DMS153 treated with DMSO at 0.1 percent for 48 hours (cell line): ENCODE measurements at regions not wholly inside any gene's neighbourhood (a gene's known extent, or its start where the extent isn't known, plus 50 kb on each side); places are given as distances from the start of the nearest gene placed in this dataset.

Experiments
- DNase-seq: peaks from one replicate; lab custom pipeline; 2025; ENCODE audit not compliant: unreplicated experiment; lab: John Stamatoyannopoulos, UW

GRCh38 chr10:113458451-113458850, 94.4 kb upstream of the HABP2 start:
- no peak for DNase-seq

- no peak for DNase-seq
Measured at GRCh38 chr10:113458944-113459343, 93.9 kb upstream of the HABP2 start.

GRCh38 chr10:113459626-113460280, 93.1 kb upstream of the HABP2 start:
- DNase-seq: no peak

GRCh38 chr10:113463083-113463482, 89.8 kb upstream of the HABP2 start:
- no peak for DNase-seq

- no peak for DNase-seq
Measured at GRCh38 chr10:113463777-113464176, 89.1 kb upstream of the HABP2 start.

GRCh38 chr10:113469796-113470195, 83.1 kb upstream of the HABP2 start:
- DNase-seq: no peak

GRCh38 chr10:113470372-113471240, 82.2 kb upstream of the HABP2 start:
- DNase-seq: no peak

- no peak for DNase-seq
Measured at GRCh38 chr10:113471241-113471996, 81.4 kb upstream of the HABP2 start.

GRCh38 chr10:113473011-113473410, 79.8 kb upstream of the HABP2 start:
- no peak for DNase-seq

- no peak for DNase-seq
Measured at GRCh38 chr10:113473851-113474250, 79.0 kb upstream of the HABP2 start.

- DNase-seq: no peak
Measured at GRCh38 chr10:113474752-113475151, 78.1 kb upstream of the HABP2 start.

- no peak for DNase-seq
Measured at GRCh38 chr10:113475381-113475807, 77.5 kb upstream of the HABP2 start.

GRCh38 chr10:113476191-113476590, 76.7 kb upstream of the HABP2 start:
- no peak for DNase-seq

- DNase-seq: no peak
Measured at GRCh38 chr10:113476673-113477072, 76.2 kb upstream of the HABP2 start.

GRCh38 chr10:113477451-113477850, 75.4 kb upstream of the HABP2 start:
- DNase-seq: no peak

- no peak for DNase-seq
Measured at GRCh38 chr10:113479346-113480080, 73.3 kb upstream of the HABP2 start.

GRCh38 chr10:113480081-113480360, 72.8 kb upstream of the HABP2 start:
- DNase-seq: no peak

- no peak for DNase-seq
Measured at GRCh38 chr10:113480851-113481502, 71.9 kb upstream of the HABP2 start.

- DNase-seq: no peak
Measured at GRCh38 chr10:113484487-113484886, 68.4 kb upstream of the HABP2 start.

GRCh38 chr10:113485736-113486135, 67.1 kb upstream of the HABP2 start:
- no peak for DNase-seq

GRCh38 chr10:113486531-113486930, 66.3 kb upstream of the HABP2 start:
- no peak for DNase-seq
